ENCODE measurements at regions not wholly inside any gene's neighbourhood (a gene's known extent, or its start where the extent isn't known, plus 50 kb on each side); places are given as distances from the start of the nearest gene placed in this dataset.
"Not testable (repeated sequence)": the region's sequence is repeated elsewhere in the genome, so short reads cannot be mapped to it uniquely, and the experiment has no call there.

DNA sequence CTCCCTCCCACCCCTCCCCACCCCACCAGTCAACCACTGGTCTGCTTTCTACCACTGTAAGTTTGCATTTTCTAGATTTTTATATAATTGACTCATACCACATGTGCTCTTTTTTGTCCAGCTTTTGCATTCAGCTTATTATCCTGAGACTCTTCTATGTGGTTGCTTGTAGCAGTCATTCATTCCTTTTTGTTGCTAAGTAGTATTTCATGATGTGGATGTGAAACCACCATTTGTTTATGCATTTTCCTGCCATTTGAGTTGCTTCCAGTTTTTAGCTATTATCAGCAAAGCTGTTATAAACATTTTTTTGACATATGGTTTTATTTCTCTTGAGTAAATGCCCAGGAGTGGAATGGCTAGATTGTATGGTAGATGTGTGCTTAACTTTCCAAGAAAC is 77.0 kb upstream of the FGF3 start:
- Histone ChIP-seq H3K27ac (no peak overlapping the region), H3K9me3 (no peaks in the 10 kb centered on the region), H3K4me3 (no peak overlapping the region), H3K4me1 (peaks cover 3 to 5% of the 10 kb centered on the region in 2 donors), H3K36me3 (no peaks in the 10 kb centered on the region), H3K27me3 (peaks cover 0 to 8% (median 0%) of the 10 kb centered on the region in 3 donors)
- intact Hi-C loops (cut with DNase I; ENCODE audit: low total_unique reads) (no loop called here), in situ Hi-C loops (cut with MboI; ENCODE audit: low sequenced_read_pairs in 4 of 4) (loop anchor here in 2 of 4 donors (10.0 to 25.0 kb wide), 2 partner anchors 201 to 209 kb away; partner anchors contain the start of gene LTO1 (in 1 of the 2))
- DNase-seq (no peak), ATAC-seq (no peak)
- TF ChIP-seq, protein P1, sequence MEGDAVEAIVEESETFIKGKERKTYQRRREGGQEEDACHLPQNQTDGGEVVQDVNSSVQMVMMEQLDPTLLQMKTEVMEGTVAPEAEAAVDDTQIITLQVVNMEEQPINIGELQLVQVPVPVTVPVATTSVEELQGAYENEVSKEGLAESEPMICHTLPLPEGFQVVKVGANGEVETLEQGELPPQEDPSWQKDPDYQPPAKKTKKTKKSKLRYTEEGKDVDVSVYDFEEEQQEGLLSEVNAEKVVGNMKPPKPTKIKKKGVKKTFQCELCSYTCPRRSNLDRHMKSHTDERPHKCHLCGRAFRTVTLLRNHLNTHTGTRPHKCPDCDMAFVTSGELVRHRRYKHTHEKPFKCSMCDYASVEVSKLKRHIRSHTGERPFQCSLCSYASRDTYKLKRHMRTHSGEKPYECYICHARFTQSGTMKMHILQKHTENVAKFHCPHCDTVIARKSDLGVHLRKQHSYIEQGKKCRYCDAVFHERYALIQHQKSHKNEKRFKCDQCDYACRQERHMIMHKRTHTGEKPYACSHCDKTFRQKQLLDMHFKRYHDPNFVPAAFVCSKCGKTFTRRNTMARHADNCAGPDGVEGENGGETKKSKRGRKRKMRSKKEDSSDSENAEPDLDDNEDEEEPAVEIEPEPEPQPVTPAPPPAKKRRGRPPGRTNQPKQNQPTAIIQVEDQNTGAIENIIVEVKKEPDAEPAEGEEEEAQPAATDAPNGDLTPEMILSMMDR (IDR thresholded peaks at IDR 0.05 in 4 of 5, conservative IDR thresholded peaks at IDR 0.05 in 1 of 5): no peak
- TF ChIP-seq POLR2A (IDR thresholded peaks at IDR 0.05): no peak

DNA sequence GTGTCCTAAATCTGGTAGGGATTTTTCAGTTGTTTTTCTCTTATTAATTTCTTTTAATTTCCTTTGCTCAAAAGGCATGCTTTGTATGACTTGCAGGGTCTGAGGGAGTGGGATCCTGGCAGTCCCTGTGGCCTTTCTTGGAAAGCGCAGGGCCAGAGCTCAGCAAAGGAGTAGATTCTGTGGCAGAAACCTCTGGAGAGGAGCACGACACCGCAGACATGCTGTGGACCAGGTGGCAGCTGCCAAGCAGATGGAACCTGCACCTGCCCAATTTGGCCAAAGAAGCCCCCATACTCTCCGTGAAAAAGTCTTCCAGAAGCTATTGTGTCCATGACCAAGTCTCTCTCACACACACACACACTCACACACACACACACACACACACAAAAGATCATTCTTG is 78.9 kb upstream of the FGF3 start:
- H3K27me3 ChIP-seq: peaks cover 0 to 3% (median 0%) of the 10 kb centered on the region in 3 donors
- no peak overlapping the region for H3K27ac ChIP-seq
- in situ Hi-C loops (cut with MboI; ENCODE audit: low sequenced_read_pairs in 4 of 4) (loop anchor here in 2 of 4 donors (10.0 to 25.0 kb wide), 2 partner anchors 203 to 211 kb away; partner anchors contain the start of gene LTO1 (in 1 of the 2)), intact Hi-C loops (cut with DNase I; ENCODE audit: low total_unique reads) (no loop called here)
- H3K4me3 ChIP-seq: no peak overlapping the region
- DNase-seq (no peak), ATAC-seq (no peak)
- H3K9me3 ChIP-seq: no peaks in the 10 kb centered on the region
- H3K4me1 ChIP-seq: peaks cover 3 to 5% of the 10 kb centered on the region in 2 donors
- H3K36me3 ChIP-seq: no peaks in the 10 kb centered on the region
- TF ChIP-seq POLR2A (IDR thresholded peaks at IDR 0.05): no peak
- TF ChIP-seq, protein P1 (IDR thresholded peaks at IDR 0.05 in 4 of 5, conservative IDR thresholded peaks at IDR 0.05 in 1 of 5): no peak

DNA sequence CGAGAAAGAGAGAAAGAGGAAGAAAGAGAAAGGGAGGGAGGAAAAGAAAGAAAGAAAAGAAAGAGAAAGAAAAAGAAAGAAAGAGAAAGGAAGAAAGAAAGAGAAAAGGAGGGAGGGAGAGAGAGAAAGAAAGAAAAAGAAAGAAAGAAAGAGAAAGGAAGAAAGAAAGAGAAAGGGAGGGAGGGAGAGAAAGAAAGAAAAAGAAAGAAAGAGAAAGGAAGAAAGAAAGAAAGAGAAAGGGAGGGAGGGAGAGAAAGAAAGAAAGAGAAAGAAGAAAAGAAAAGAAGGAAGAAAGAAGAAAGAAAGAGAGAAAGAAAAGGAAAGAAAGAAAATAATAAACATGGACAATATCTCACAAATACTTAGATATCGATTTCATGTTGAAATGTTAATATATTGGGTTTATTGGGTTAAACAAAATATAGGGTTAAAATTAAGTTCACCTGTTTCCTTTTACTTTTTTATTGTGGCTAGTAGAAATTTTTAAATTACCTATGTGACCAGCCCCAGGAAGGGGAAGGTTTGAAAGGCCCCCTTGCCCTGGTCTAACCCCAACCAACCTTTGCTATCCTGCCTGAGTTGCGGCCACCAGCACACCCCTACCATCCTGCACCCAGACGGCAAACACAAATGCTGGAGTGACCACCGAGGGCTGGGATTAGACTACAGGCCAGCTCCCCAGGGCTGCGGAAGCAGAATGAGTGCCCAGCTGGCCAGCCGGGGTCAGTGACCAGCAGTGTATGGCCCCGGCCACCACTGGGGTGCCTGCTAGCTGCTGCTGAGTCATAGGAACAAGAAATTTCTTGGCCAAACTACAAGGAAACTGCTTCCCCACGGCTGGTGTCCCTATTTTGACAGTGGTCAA is 81.0 kb upstream of the FGF3 start:
- H3K9me3 ChIP-seq: no peaks in the 10 kb centered on the region
- no peaks in the 10 kb centered on the region for H3K36me3 ChIP-seq
- in situ Hi-C loops (cut with MboI; ENCODE audit: low sequenced_read_pairs in 4 of 4) (loop anchor here in 2 of 4 donors (10.0 to 25.0 kb wide), 2 partner anchors 205 to 213 kb away; partner anchors contain the start of gene LTO1 (in 1 of the 2)), intact Hi-C loops (cut with DNase I; ENCODE audit: low total_unique reads) (no loop called here)
- peak in 1 of 2 donors; percentile 66 for ATAC-seq
- H3K4me3 ChIP-seq: no peak overlapping the region
- TF ChIP-seq, protein P1 (IDR thresholded peaks at IDR 0.05 in 4 of 5, conservative IDR thresholded peaks at IDR 0.05 in 1 of 5): no peak
- TF ChIP-seq POLR2A (IDR thresholded peaks at IDR 0.05): no peak
- no peak overlapping the region for H3K27ac ChIP-seq
- peaks cover 3 to 5% of the 10 kb centered on the region in 2 donors for H3K4me1 ChIP-seq
- no peak for DNase-seq
- H3K27me3 ChIP-seq: peaks cover 0 to 3% (median 0%) of the 10 kb centered on the region in 3 donors

DNA sequence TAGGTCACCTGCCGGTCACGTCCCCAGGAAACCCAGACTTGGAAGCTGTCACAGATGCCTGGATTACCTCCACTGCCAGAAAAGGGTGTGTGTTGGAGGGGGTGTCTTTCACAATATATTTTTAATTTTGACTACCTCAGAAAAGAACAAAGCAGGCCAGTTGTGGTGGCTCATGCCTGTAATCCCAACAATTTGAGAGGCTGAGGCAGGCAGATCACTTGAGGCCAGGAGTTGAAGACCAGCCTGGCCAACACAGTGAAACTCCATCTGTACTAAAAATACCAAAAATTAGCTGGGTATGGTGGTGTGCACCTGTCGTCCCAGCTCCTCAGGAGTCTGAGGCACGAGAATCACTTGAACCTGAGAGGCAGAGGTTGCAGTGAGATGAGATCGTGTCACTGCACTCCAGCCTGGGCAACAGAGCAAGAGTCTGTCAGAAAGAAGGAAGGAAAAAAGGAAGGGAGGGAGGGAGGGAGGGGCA is 81.6 kb upstream of the FGF3 start:
- H3K36me3 ChIP-seq; H3K27ac ChIP-seq; H3K4me3 ChIP-seq; H3K9me3 ChIP-seq; H3K4me1 ChIP-seq; in situ Hi-C loops (cut with MboI; ENCODE audit: low sequenced_read_pairs in 4 of 4); DNase-seq; intact Hi-C loops (cut with DNase I; ENCODE audit: low total_unique reads); ATAC-seq; H3K27me3 ChIP-seq: not testable (repeated sequence)

DNA sequence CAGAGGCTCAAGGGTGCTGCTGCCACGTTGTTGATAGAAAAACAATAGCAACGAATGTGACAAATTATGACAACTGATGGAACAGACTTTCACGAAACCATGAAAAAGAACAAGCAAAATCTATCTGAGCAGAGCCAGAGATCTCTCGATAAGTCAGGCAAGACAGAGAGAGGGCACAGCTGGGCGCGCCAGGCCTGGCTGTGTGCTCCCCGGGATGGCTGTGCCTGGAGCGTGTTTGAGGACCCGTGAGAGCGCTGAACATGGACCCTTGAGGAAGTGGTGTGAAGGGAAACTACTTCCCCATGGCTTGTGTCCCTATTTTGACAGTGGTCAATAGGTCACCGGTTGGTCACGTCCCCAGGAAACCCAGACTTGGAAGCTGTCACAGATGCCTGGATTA is 83.1 kb upstream of the FGF3 start:
- Histone ChIP-seq H3K9me3 (no peaks in the 10 kb centered on the region), H3K27ac (no peak overlapping the region), H3K27me3 (peaks cover 0 to 6% (median 1%) of the 10 kb centered on the region in 3 donors), H3K36me3 (no peaks in the 10 kb centered on the region), H3K4me1 (peaks cover 3 to 5% of the 10 kb centered on the region in 2 donors), H3K4me3 (no peak overlapping the region)
- TF ChIP-seq POLR2A (IDR thresholded peaks at IDR 0.05): no peak
- TF ChIP-seq, protein P1 (IDR thresholded peaks at IDR 0.05 in 4 of 5, conservative IDR thresholded peaks at IDR 0.05 in 1 of 5): no peak
- DNase-seq: no peak
- in situ Hi-C loops (cut with MboI; ENCODE audit: low sequenced_read_pairs in 4 of 4) (no loop called here), intact Hi-C loops (cut with DNase I; ENCODE audit: low total_unique reads) (no loop called here)
- ATAC-seq: no peak
